T-cell (primary cell): ENCODE measurements at regions not wholly inside any gene's neighbourhood (a gene's known extent, or its start where the extent isn't known, plus 50 kb on each side); places are given as distances from the start of the nearest gene placed in this dataset.
"Not testable (repeated sequence)": the region's sequence is repeated elsewhere in the genome, so short reads cannot be mapped to it uniquely, and the experiment has no call there.

ENCODE experiments used
- ATAC-seq, 4 experiments: fragments of 200-7000 bp in 3 of 4; fragments of 150-1000 bp in 1 of 4; cut with Tn5 transposase; replicated peaks in 1 of 4; 1 replicate in 3 of 4; 2 replicates in 1 of 4; pipeline ENCODE4 v1.10.0; 2021; ENCODE audit warnings: moderate library complexity in 3 of 4, mild to moderate bottlenecking in 2 of 4, moderate number of reproducible peaks in 1 of 4
- CTCF ChIA-PET, 2 donors: fragments of 300-600 bp; sonication (Branson Sonifier 250); formaldehyde crosslinking; loops; one replicate each; lab custom pipeline; 2022; ENCODE audit warnings: antibody characterized with exemption in 2 of 2; lab: Charles Lee
- POLR2A ChIA-PET, 2 donors: fragments of 300-600 bp; sonication (Branson Sonifier 250); formaldehyde crosslinking; loops; one replicate each; lab custom pipeline; 2022; ENCODE audit warnings: antibody characterized with exemption in 2 of 2; lab: Charles Lee
- DNase-seq, 35 experiments: peaks; one replicate each; pipeline versions ENCODE4 v3.0.0 to v3.0.0-alpha.2; 2013 to 2023
- H3K27ac ChIP-seq: one replicate; pipeline ENCODE4 v1.5.1; 2013; ENCODE audit warnings: low read length
- H3K27me3 ChIP-seq, 2 experiments: replicated peaks in 1 of 2; 1 replicate in 1 of 2; 2 replicates in 1 of 2; pipeline versions ENCODE4 v1.6.1 to v1.7.0; 2013; ENCODE audit warnings: low read length in 1 of 2, mixed read lengths in 1 of 2; ENCODE audit not compliant: control insufficient read depth in 2 of 2, insufficient read depth in 2 of 2; ENCODE audit errors: extremely low read depth in 1 of 2
- H3K36me3 ChIP-seq, 2 donors: 1 replicate in 1 of 2; 2 replicates in 1 of 2; pipeline versions ENCODE4 v1.6.1 to v1.7.0; 2013; ENCODE audit warnings: low read length in 1 of 2; ENCODE audit not compliant: control insufficient read depth in 2 of 2, insufficient read depth in 1 of 2; ENCODE audit errors: extremely low read depth in 1 of 2
- H3K4me1 ChIP-seq, 2 experiments: 1 replicate in 1 of 2; 2 replicates in 1 of 2; pipeline versions ENCODE4 v1.6.1 to v1.7.0; 2013; ENCODE audit warnings: low read length in 2 of 2, mixed read lengths in 1 of 2; ENCODE audit not compliant: insufficient read depth in 2 of 2, control insufficient read depth in 1 of 2; ENCODE audit errors: extremely low read depth in 1 of 2
- H3K4me3 ChIP-seq, 2 donors: 1 replicate in 1 of 2; 2 replicates in 1 of 2; pipeline versions ENCODE4 v1.5.1 to v1.7.0; 2013; ENCODE audit warnings: mild to moderate bottlenecking in 2 of 2, low read length in 1 of 2, moderate library complexity in 1 of 2; ENCODE audit not compliant: control insufficient read depth in 1 of 2; ENCODE audit errors: extremely low read depth in 1 of 2
- H3K9me3 ChIP-seq: 2 replicates; pipeline ENCODE4 v1.7.0; 2013
- H3K27ac Mint-ChIP-seq, 2 donors: one replicate each; pipeline ENCODE4 v1.8.0; 2020 to 2021; ENCODE audit warnings: mild to moderate bottlenecking in 2 of 2, mixed read lengths in 2 of 2
- H3K27me3 Mint-ChIP-seq, 2 donors: one replicate each; pipeline ENCODE4 v1.8.0; 2021 to 2022; ENCODE audit warnings: mixed read lengths in 2 of 2
- H3K36me3 Mint-ChIP-seq: one replicate; pipeline ENCODE4 v1.8.0; 2021; ENCODE audit warnings: mixed read lengths
- H3K4me1 Mint-ChIP-seq, 3 donors: one replicate each; pipeline ENCODE4 v1.8.0; 2020 to 2022; ENCODE audit warnings: mixed read lengths in 3 of 3, mild to moderate bottlenecking in 1 of 3
- H3K4me3 Mint-ChIP-seq, 3 donors: one replicate each; pipeline ENCODE4 v1.8.0; 2020 to 2022; ENCODE audit warnings: mild to moderate bottlenecking in 3 of 3, mixed read lengths in 3 of 3, moderate library complexity in 3 of 3
- H3K9me3 Mint-ChIP-seq, 3 donors: one replicate each; pipeline ENCODE4 v1.8.0; 2020 to 2022; ENCODE audit warnings: mixed read lengths in 3 of 3
- WGBS: methylation state at CpG from one replicate; pipeline ENCODE4 v1.1.5; 2013; ENCODE audit warnings: missing lambda C conversion rate; ENCODE audit not compliant: insufficient coverage; 5-methylcytosine and 5-hydroxymethylcytosine counted together

DNA sequence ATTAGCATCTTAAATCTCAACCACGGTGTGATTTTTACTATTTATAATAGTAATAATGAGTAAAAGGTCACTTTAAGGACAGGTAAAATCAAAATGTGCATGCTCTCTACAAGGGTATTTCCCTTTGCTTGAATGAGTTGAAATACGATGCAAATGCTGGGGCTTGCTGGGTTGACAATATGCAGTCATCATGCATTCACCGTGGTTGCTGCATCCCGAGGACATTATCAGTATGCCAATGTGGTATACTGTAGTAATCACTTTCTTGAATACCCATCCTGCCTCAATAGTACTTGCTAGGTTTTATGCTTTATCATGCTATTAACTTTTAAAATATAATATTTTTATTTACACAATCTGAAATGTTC is 637.9 kb downstream of the COL12A1 start:
- H3K27me3 Mint-ChIP-seq, H3K27me3 ChIP-seq, H3K9me3 ChIP-seq, POLR2A ChIA-PET, H3K4me1 Mint-ChIP-seq, H3K4me3 Mint-ChIP-seq, H3K27ac ChIP-seq, H3K4me1 ChIP-seq, H3K36me3 ChIP-seq, ATAC-seq, H3K4me3 ChIP-seq, H3K27ac Mint-ChIP-seq, H3K36me3 Mint-ChIP-seq, H3K9me3 Mint-ChIP-seq, CTCF ChIA-PET, DNase-seq: not testable (repeated sequence)
- 100% methylated on average over 1 of the region's 4 CpGs for WGBS

- no peaks in the 10 kb centered on the region for H3K27me3 Mint-ChIP-seq
- no peak overlapping the region for H3K27ac ChIP-seq
- no peaks in the 10 kb centered on the region for H3K36me3 Mint-ChIP-seq
- no peaks in the 10 kb centered on the region for H3K36me3 ChIP-seq
- CTCF ChIA-PET = no interaction called here
- H3K4me1 ChIP-seq = no peaks in the 10 kb centered on the region
- no peaks in the 10 kb centered on the region for H3K4me1 Mint-ChIP-seq
- ATAC-seq = no peak
- no peak overlapping the region for H3K27ac Mint-ChIP-seq
- no peak overlapping the region for H3K4me3 ChIP-seq
- DNase-seq = no peak
- POLR2A ChIA-PET = no interaction called here
- no peaks in the 10 kb centered on the region for H3K9me3 ChIP-seq
- H3K9me3 Mint-ChIP-seq = no peaks in the 10 kb centered on the region
- H3K27me3 ChIP-seq = no peaks in the 10 kb centered on the region
- WGBS = 70% methylated on average over 2 of the region's 7 CpGs
- no peak overlapping the region for H3K4me3 Mint-ChIP-seq
Observed at GRCh38 chr6:74567281-74567922, 638.5 kb downstream of the COL12A1 start.

DNA sequence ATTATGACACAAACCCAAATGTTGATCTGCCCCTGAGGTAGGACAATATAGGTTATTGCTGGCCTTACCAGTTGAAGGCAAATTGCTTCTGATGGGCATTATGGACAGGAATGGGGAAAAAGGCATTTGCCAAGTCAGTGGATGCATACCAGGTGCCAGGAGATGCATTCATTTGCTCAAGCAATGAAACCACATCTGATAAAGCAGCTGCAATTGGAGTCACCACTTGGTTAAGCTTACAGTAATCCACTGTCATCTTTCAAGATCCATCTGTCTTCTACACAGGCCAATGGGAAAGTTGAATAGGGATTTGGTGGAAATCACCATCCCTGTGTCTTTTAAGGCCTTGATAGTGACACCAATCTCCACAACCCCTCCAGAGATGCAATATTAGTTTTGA is 648.6 kb downstream of the COL12A1 start:
- Histone ChIP-seq H3K27me3 (no peaks in the 10 kb centered on the region), H3K36me3 (no peaks in the 10 kb centered on the region), H3K4me3 (no peak overlapping the region), H3K9me3 (no peaks in the 10 kb centered on the region), H3K4me1 (no peaks in the 10 kb centered on the region), H3K27ac (no peak overlapping the region)
- Mint-ChIP-seq H3K4me3 (no peak overlapping the region), H3K27ac (no peak overlapping the region), H3K9me3 (peaks cover 0 to 8% (median 0%) of the 10 kb centered on the region in 3 donors), H3K27me3 (no peaks in the 10 kb centered on the region), H3K4me1 (no peaks in the 10 kb centered on the region), H3K36me3 (no peaks in the 10 kb centered on the region)
- CTCF ChIA-PET = no interaction called here
- POLR2A ChIA-PET = no interaction called here
- ATAC-seq (no peak), DNase-seq (no peak)

- DNase-seq (no peak), ATAC-seq (no peak)
- ChIA-PET POLR2A (no interaction called here), CTCF (no interaction called here)
- Mint-ChIP-seq H3K27ac (no peak overlapping the region), H3K36me3 (no peaks in the 10 kb centered on the region), H3K4me3 (no peak overlapping the region), H3K9me3 (peaks cover 0 to 4% (median 3%) of the 10 kb centered on the region in 3 donors), H3K4me1 (no peaks in the 10 kb centered on the region), H3K27me3 (no peaks in the 10 kb centered on the region)
- Histone ChIP-seq H3K27ac (no peak overlapping the region), H3K4me3 (no peak overlapping the region), H3K4me1 (no peaks in the 10 kb centered on the region), H3K36me3 (no peaks in the 10 kb centered on the region), H3K9me3 (no peaks in the 10 kb centered on the region), H3K27me3 (no peaks in the 10 kb centered on the region)
- 94% methylated on average over 2 of the region's 2 CpGs for WGBS
Observed at GRCh38 chr6:74554041-74554440, 651.8 kb downstream of the COL12A1 start.

DNA sequence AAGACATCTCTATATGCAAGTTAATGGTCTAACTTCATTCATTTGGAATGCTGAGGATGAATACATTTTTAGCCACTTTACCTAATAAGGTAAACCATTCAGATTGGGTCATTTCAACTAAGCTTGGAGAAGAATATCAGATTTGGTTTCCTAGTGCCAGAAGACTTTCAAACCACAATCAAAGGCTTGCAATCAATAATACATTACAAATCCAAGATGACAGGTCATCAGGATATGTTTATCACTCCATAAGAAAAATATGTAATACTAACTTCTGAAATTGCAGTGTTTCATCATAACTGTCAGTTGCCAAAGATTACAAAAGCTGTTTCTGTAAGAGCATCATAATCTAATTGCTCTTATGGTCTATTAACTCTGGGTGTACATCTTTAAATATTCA is 654.0 kb downstream of the COL12A1 start:
- Histone ChIP-seq H3K36me3 (no peaks in the 10 kb centered on the region), H3K4me3 (no peak overlapping the region)

DNA sequence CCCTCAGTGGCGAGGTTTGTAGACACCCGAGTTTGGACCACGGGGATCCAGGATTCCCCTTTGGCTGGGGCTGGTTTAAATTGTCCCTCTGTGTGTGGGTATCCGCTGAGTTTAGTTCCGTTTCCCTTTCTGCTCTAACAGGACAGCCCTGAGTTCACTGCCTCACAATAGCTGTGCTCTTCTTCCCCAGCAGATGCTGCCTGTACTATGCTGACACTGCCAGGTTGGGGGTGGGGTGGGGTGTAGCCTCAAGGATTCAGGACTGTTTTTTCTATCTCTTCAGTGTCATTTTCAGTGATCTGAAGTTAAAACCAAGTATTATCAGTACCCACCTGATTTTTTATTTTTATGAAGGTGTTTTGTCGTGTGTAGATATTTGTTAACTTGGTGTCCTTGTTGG is 655.0 kb downstream of the COL12A1 start:
- Mint-ChIP-seq H3K4me1 (no peaks in the 10 kb centered on the region), H3K36me3 (no peaks in the 10 kb centered on the region), H3K4me3 (no peak overlapping the region), H3K9me3 (peaks cover 0 to 4% (median 3%) of the 10 kb centered on the region in 3 donors), H3K27ac (no peak overlapping the region), H3K27me3 (no peaks in the 10 kb centered on the region)
- POLR2A ChIA-PET = no interaction called here
- H3K27ac ChIP-seq = no peak overlapping the region
- DNase-seq (no peak), ATAC-seq (no peak)
- no peaks in the 10 kb centered on the region for H3K4me1 ChIP-seq
- H3K36me3 ChIP-seq = no peaks in the 10 kb centered on the region
- WGBS = 80% methylated on average over 1 of the region's 6 CpGs
- CTCF ChIA-PET = no interaction called here
- no peaks in the 10 kb centered on the region for H3K9me3 ChIP-seq
- no peak overlapping the region for H3K4me3 ChIP-seq
- H3K27me3 ChIP-seq = no peaks in the 10 kb centered on the region

More for the DNA sequence above, 654.0 kb downstream of the COL12A1 start:
- DNase-seq (no peak), ATAC-seq (no peak)
- H3K27me3 Mint-ChIP-seq = no peaks in the 10 kb centered on the region
- Histone ChIP-seq H3K27ac (no peak overlapping the region), H3K4me1 (no peaks in the 10 kb centered on the region), H3K27me3 (no peaks in the 10 kb centered on the region), H3K9me3 (no peaks in the 10 kb centered on the region)
- ChIA-PET POLR2A (no interaction called here), CTCF (no interaction called here)
- H3K27ac Mint-ChIP-seq = no peak overlapping the region
- H3K9me3 Mint-ChIP-seq = peaks cover 0 to 7% (median 3%) of the 10 kb centered on the region in 3 donors
- no peaks in the 10 kb centered on the region for H3K36me3 Mint-ChIP-seq
- no peak overlapping the region for H3K4me3 Mint-ChIP-seq
- H3K4me1 Mint-ChIP-seq = no peaks in the 10 kb centered on the region

DNA sequence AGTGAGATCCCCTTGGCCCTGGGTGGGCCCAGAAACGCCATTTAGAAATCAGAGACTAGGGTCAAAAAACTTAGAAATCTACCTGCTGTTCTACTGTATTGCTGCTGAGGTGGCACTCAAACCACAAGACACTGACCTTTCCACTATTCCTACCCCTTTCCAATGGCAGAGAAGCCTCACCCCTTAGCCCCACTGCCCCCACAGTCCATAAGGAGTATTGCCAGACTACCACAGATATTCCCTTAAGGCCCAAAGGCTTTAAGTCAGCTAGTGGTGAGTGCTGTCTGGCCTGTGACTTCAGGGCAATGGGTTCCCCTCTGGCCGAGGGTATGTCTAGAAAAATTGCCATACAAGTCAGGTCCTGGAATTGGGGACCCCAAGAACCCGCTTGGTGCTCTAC is 656.1 kb downstream of the COL12A1 start:
- no peak for DNase-seq
- ChIA-PET POLR2A (no interaction called here), CTCF (no interaction called here)
- peaks cover 3 to 8% (median 6%) of the 10 kb centered on the region in 3 donors for H3K9me3 Mint-ChIP-seq
- no peak for ATAC-seq
- H3K4me3 Mint-ChIP-seq = no peak overlapping the region
- Histone ChIP-seq H3K27me3 (no peaks in the 10 kb centered on the region), H3K4me3 (no peak overlapping the region), H3K9me3 (no peaks in the 10 kb centered on the region), H3K27ac (no peak overlapping the region), H3K4me1 (no peaks in the 10 kb centered on the region), H3K36me3 (no peaks in the 10 kb centered on the region)
- H3K36me3 Mint-ChIP-seq = no peaks in the 10 kb centered on the region
- no peak overlapping the region for H3K27ac Mint-ChIP-seq
- no peaks in the 10 kb centered on the region for H3K4me1 Mint-ChIP-seq
- WGBS = 86% methylated on average over 3 of the region's 3 CpGs
- H3K27me3 Mint-ChIP-seq = no peaks in the 10 kb centered on the region
